ENCODE measurements at regions not wholly inside any gene's neighbourhood (a gene's known extent, or its start where the extent isn't known, plus 50 kb on each side); places are given as distances from the start of the nearest gene placed in this dataset.

- TF ChIP-seq CTCF (IDR thresholded peaks at IDR 0.05) (no peak), POLR2A (IDR thresholded peaks at IDR 0.05) (no peak), POLR2AphosphoS5 (IDR thresholded peaks at IDR 0.05; ENCODE audit: insufficient read depth in 1 of 2, low read depth in 1 of 2) (no peak)
Observed at GRCh38 chr12:91616416-91616815, 433.8 kb upstream of the DCN start.
